K562 (cell line): ENCODE measurements at regions not wholly inside any gene's neighbourhood (a gene's known extent, or its start where the extent isn't known, plus 50 kb on each side); places are given as distances from the start of the nearest gene placed in this dataset.
A peak's percentile ranks its signal among the peaks of the same experiment; 100 is the strongest.

Experiments used
- ATAC-seq: fragments of 200-7000 bp; cut with Tn5 transposase; 3 replicates; pipeline ENCODE4 v1.9.1; 2020; ENCODE audit warnings: moderate library complexity
- BruUV-seq: library from RNA; stranded (reverse); fragments of 400-500 nt; replicated peaks from 2 replicates; lab custom pipeline; 2021; lab: Mats Ljungman, UMichigan
- CTCF ChIA-PET: fragments of 300-600 bp; formaldehyde crosslinking; extraction: SDS; loops from one replicate; lab custom pipeline; 2021; ENCODE audit warnings: low intra/inter-chr PET ratio; lab: Yijun Ruan, JAX
- POLR2A ChIA-PET: fragments of 300-600, 350-650 bp; sonication (Branson Sonifier 250); formaldehyde crosslinking; extraction: SDS; loops from one replicate; lab custom pipeline; 2021; ENCODE audit warnings: antibody characterized with exemption, inconsistent platforms; lab: Yijun Ruan, JAX
- DNase-seq, 4 experiments: peaks; one replicate each; pipeline versions ENCODE4 v3.0.0 to v3.0.0-alpha.2; 2011 to 2018; ENCODE audit warnings: low spot score in 3 of 4, mixed read lengths in 3 of 4; ENCODE audit errors: extremely low read depth in 1 of 4
- FAIRE-seq: peaks from 2 replicates; lab custom pipeline; 2011; peaks lifted over from hg19 to GRCh38; lab: Jason Lieb, UNC
- H2AFZ ChIP-seq: 2 replicates; pipeline ENCODE4 v1.6.0; 2011; ENCODE audit warnings: low read depth, low read length, control low read depth, inconsistent platforms
- H3K27ac ChIP-seq: fragments of 200-600 bp; 3 replicates; pipeline ENCODE4 v1.8.0; 2011; ENCODE audit warnings: low read depth, mild to moderate bottlenecking, control low read depth, inconsistent platforms, low read length, moderate library complexity, mixed read lengths; ENCODE audit errors: extremely low read depth
- H3K27me3 ChIP-seq, 2 experiments: fragments of 300-600 bp in 1 of 2; 2 replicates in 1 of 2; 3 replicates in 1 of 2; pipeline versions ENCODE4 v1.6.0 to v1.8.0; 2011; ENCODE audit warnings: inconsistent platforms in 2 of 2, low read length in 2 of 2, mild to moderate bottlenecking in 1 of 2, mixed read lengths in 1 of 2, moderate library complexity in 1 of 2; ENCODE audit not compliant: control insufficient read depth in 2 of 2, insufficient read depth in 2 of 2
- H3K36me3 ChIP-seq: fragments of 300-600 bp; 3 replicates; pipeline ENCODE4 v1.8.0; 2011; ENCODE audit warnings: mild to moderate bottlenecking, low read length, inconsistent platforms; ENCODE audit not compliant: control insufficient read depth, insufficient read depth
- H3K4me1 ChIP-seq, 2 experiments: fragments of 200-600 bp in 1 of 2; replicated peaks in 1 of 2; 2 replicates in 1 of 2; 3 replicates in 1 of 2; pipeline versions ENCODE4 v1.5.1 to v1.8.0; 2011; ENCODE audit warnings: inconsistent platforms in 2 of 2, low read length in 2 of 2, mild to moderate bottlenecking in 1 of 2, mixed read lengths in 1 of 2, moderate library complexity in 1 of 2; ENCODE audit not compliant: control insufficient read depth in 2 of 2, insufficient read depth in 2 of 2
- H3K4me2 ChIP-seq: 2 replicates; pipeline ENCODE4 v1.6.1; 2011; ENCODE audit warnings: low read length, control low read depth, inconsistent platforms, mixed read lengths; ENCODE audit not compliant: insufficient read depth
- H3K4me3 ChIP-seq: fragments of 200-600 bp; sonication (generic), shearing (Covaris generic); 2 replicates; pipeline ENCODE4 v1.5.1; 2016; ENCODE audit warnings: control low read depth, inconsistent platforms
- H3K79me2 ChIP-seq: fragments of 200-600 bp; 3 replicates; pipeline ENCODE4 v1.8.0; 2011; ENCODE audit warnings: low read length, inconsistent platforms; ENCODE audit not compliant: control insufficient read depth, insufficient read depth
- H3K9ac ChIP-seq, 2 experiments: 2 replicates each; pipeline versions ENCODE4 v1.6.0 to v1.6.1; 2011; ENCODE audit warnings: low read depth in 2 of 2, low read length in 2 of 2, control low read depth in 1 of 2, inconsistent platforms in 1 of 2, mild to moderate bottlenecking in 1 of 2, mixed read lengths in 1 of 2; ENCODE audit not compliant: insufficient read depth in 1 of 2
- H3K9me1 ChIP-seq: one replicate; pipeline ENCODE4 v1.6.0; 2011; ENCODE audit warnings: inconsistent platforms, mild to moderate bottlenecking, low read length, moderate library complexity; ENCODE audit not compliant: control insufficient read depth, insufficient read depth
- H3K9me3 ChIP-seq: replicated peaks from 2 replicates; pipeline ENCODE4 v1.5.1; 2011; ENCODE audit warnings: low read depth, low read length, inconsistent platforms; ENCODE audit not compliant: control insufficient read depth, insufficient read depth
- H4K20me1 ChIP-seq: replicated peaks from 2 replicates; pipeline ENCODE4 v1.6.1; 2011; ENCODE audit warnings: low read length, inconsistent platforms, mixed read lengths; ENCODE audit not compliant: control insufficient read depth, insufficient read depth
- BCL6 ChIP-seq: fragments of 250-450 bp; sonication (Bioruptor Pico); IDR thresholded peaks from 2 replicates; pipeline ENCODE4 v1.4.0; 2020
- HNRNPK ChIP-seq: fragments of 200-400 bp; formaldehyde crosslinking; IDR thresholded peaks from one replicate; pipeline ENCODE4 v1.6.1; 2018; ENCODE audit warnings: mild to moderate bottlenecking, low read depth, low read length; ENCODE audit not compliant: poor library complexity, severe bottlenecking
- KLF10 ChIP-seq: fragments of 250-450 bp; sonication (Bioruptor Pico); IDR thresholded peaks from 2 replicates; pipeline ENCODE4 v1.6.1; 2021; ENCODE audit warnings: matching md5 sums
- NR2C2 ChIP-seq, 2 experiments: fragments of 200-800 bp in 1 of 2; sonication (Bioruptor generic) in 1 of 2; sonication (generic) in 1 of 2; formaldehyde crosslinking in 1 of 2; IDR thresholded peaks; 2 replicates each; pipeline versions ENCODE4 v1.6.1 to v1.8.0; 2016 to 2022; ENCODE audit warnings: mild to moderate bottlenecking in 1 of 2, missing compliant biosample characterization in 1 of 2, missing genetic modification characterization in 1 of 2, missing genetic modification reagents in 1 of 2
- PHB2 ChIP-seq: fragments of 450-650 bp; IDR thresholded peaks from 2 replicates; pipeline ENCODE4 v1.6.1; 2017; ENCODE audit warnings: low read depth
- RFX5 ChIP-seq: IDR thresholded peaks from 2 replicates; pipeline ENCODE4 v1.6.1; 2011; ENCODE audit warnings: low read depth, mild to moderate bottlenecking, improper control_type of control experiment, low read length
- SIRT6 ChIP-seq: IDR thresholded peaks from one replicate; pipeline ENCODE4 v1.6.1; 2012; ENCODE audit warnings: low read depth, mild to moderate bottlenecking, control low read depth, inconsistent platforms, low read length, moderate library complexity
- SMARCA4 ChIP-seq: fragments of 450-650 bp; IDR thresholded peaks from 2 replicates; pipeline ENCODE4 v1.6.1; 2016
- THAP12 ChIP-seq: fragments of 250-450 bp; sonication (Bioruptor Pico); IDR thresholded peaks from 2 replicates; pipeline ENCODE4 v1.9.0; 2021; ENCODE audit warnings: mild to moderate bottlenecking, inconsistent platforms
- ZFP1 ChIP-seq: fragments of 450-650 bp; formaldehyde crosslinking; IDR thresholded peaks from 2 replicates; pipeline ENCODE4 v1.4.0; 2020; ENCODE audit warnings: mild to moderate bottlenecking, mixed read lengths
- ZFP91 ChIP-seq: sonication (generic); formaldehyde crosslinking; IDR thresholded peaks from 2 replicates; pipeline ENCODE4 v1.8.0; 2022; ENCODE audit warnings: mild to moderate bottlenecking, missing genetic modification reagents
- ZNF146 ChIP-seq: IDR thresholded peaks from one replicate; pipeline ENCODE4 v1.6.1; 2018; ENCODE audit warnings: missing compliant biosample characterization; ENCODE audit not compliant: unreplicated experiment
- ZNF75A ChIP-seq: fragments of 450-650 bp; formaldehyde crosslinking; IDR thresholded peaks from 2 replicates; pipeline ENCODE4 v1.4.0; 2020; ENCODE audit warnings: mild to moderate bottlenecking
- ZNF785 ChIP-seq: fragments of 250-450 bp; sonication (Bioruptor Pico); IDR thresholded peaks from 2 replicates; pipeline ENCODE4 v1.4.0; 2020; ENCODE audit warnings: mild to moderate bottlenecking
- WGBS: fragments of 100-300 bp; shearing (Covaris generic); methylation state at CpG from one replicate; pipeline ENCODE4 v1.1.6; 2016; ENCODE audit warnings: low coverage, mixed read lengths; ENCODE audit not compliant: insufficient coverage; ENCODE audit errors: missing lambda C conversion rate; 5-methylcytosine and 5-hydroxymethylcytosine counted together
- in situ Hi-C: fragments of 300-500 bp; cut with MboI; formaldehyde crosslinking; loops from 4 replicates; pipeline ENCODE4 v1.15.0; 2018; ENCODE audit warnings: inconsistent platforms, mixed read lengths
- intact Hi-C: fragments of 100-400 bp; cut with micrococcal nuclease; formaldehyde crosslinking; loops from 2 replicates; pipeline ENCODE4 v1.14.2; 2022
- TF ChIP-seq, protein P1 (sequence below): sonication (generic); formaldehyde crosslinking; IDR thresholded peaks from 2 replicates; pipeline ENCODE4 v1.8.0; 2022; ENCODE audit warnings: mild to moderate bottlenecking, missing genetic modification reagents
- TF ChIP-seq, protein P2 (sequence below): fragments of 450-650 bp; IDR thresholded peaks from 2 replicates; pipeline ENCODE4 v1.6.1; 2016; ENCODE audit warnings: missing biosample characterization, missing genetic modification characterization

GRCh38 chr12:34394211-34395055, 372.1 kb downstream of the ALG10 start:
- Histone ChIP-seq H3K9me3 (no peaks in the 10 kb centered on the region), H3K4me2 (no peak overlapping the region), H3K79me2 (no peaks in the 10 kb centered on the region), H3K36me3 (no peaks in the 10 kb centered on the region), H3K4me3 (no peak overlapping the region), H3K27ac (no peak overlapping the region), H3K27me3 (peaks cover 0 to 74% of the 10 kb centered on the region in 2 experiments; a peak in 2 of 5 replicates), H3K4me1 (peaks cover 0 to 10% of the 10 kb centered on the region in 2 experiments; a peak in 3 of 5 replicates), H2AFZ (no peak overlapping the region), H3K9ac (no peak overlapping the region), H4K20me1 (no peaks in the 10 kb centered on the region), H3K9me1 (no peaks in the 10 kb centered on the region)
- ChIA-PET POLR2A (no interaction called here), CTCF (no interaction called here)
- in situ Hi-C loops (no loop called here), intact Hi-C loops (no loop called here)
- no peak for ATAC-seq
- under 1% methylated on average over 28 of the region's 29 CpGs for WGBS
- BruUV-seq: no TSS peak
- no peak for FAIRE-seq
- DNase-seq: peak in 1 of 4 experiments; percentile 2
- TF ChIP-seq ZFP1 (CRISPR knock-in tag) (no peak), THAP12 (no peak), RFX5 (no peak), ZFP91 (CRISPR knock-in tag) (no peak), HNRNPK (no peak), SIRT6 (no peak), ZNF75A (CRISPR knock-in tag) (no peak), SMARCA4 (no peak), NR2C2 (CRISPR knock-in tag; IDR thresholded peaks at IDR 0.05) (no peak), NR2C2 (tag; IDR thresholded peaks at IDR 0.05) (no peak), ZNF146 (CRISPR knock-in tag) (no peak), BCL6 (CRISPR knock-in tag) (no peak), PHB2 (no peak), ZNF785 (CRISPR knock-in tag) (no peak), KLF10 (no peak)
- TF ChIP-seq, protein P1, sequence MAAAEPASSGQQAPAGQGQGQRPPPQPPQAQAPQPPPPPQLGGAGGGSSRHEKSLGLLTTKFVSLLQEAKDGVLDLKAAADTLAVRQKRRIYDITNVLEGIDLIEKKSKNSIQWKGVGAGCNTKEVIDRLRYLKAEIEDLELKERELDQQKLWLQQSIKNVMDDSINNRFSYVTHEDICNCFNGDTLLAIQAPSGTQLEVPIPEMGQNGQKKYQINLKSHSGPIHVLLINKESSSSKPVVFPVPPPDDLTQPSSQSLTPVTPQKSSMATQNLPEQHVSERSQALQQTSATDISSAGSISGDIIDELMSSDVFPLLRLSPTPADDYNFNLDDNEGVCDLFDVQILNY (CRISPR knock-in tag): no peak
- TF ChIP-seq, protein P2, sequence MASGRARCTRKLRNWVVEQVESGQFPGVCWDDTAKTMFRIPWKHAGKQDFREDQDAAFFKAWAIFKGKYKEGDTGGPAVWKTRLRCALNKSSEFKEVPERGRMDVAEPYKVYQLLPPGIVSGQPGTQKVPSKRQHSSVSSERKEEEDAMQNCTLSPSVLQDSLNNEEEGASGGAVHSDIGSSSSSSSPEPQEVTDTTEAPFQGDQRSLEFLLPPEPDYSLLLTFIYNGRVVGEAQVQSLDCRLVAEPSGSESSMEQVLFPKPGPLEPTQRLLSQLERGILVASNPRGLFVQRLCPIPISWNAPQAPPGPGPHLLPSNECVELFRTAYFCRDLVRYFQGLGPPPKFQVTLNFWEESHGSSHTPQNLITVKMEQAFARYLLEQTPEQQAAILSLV (tag): no peak
